ENCODE measurements at regions not wholly inside any gene's neighbourhood (a gene's known extent, or its start where the extent isn't known, plus 50 kb on each side); places are given as distances from the start of the nearest gene placed in this dataset.

DNA sequence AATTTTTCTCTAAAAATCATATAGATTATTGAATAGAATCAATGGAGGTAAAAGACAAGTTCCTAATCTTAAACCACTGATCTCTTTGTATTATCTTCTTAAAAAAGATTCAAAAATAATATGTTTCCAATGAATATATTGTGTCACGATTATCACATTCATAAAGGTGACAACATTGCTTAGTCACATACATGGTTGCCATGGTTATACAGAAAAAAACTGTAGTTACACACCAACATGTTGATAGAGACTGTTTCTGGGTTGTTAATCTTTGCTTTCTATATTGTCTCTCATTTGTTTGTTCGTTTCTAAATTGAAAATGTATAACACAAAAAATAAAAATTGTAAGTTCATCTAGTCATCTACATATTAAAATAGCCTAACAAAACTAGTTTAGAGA is 376.0 kb upstream of the ALCAM start:
- DNase-seq = no peak

DNA sequence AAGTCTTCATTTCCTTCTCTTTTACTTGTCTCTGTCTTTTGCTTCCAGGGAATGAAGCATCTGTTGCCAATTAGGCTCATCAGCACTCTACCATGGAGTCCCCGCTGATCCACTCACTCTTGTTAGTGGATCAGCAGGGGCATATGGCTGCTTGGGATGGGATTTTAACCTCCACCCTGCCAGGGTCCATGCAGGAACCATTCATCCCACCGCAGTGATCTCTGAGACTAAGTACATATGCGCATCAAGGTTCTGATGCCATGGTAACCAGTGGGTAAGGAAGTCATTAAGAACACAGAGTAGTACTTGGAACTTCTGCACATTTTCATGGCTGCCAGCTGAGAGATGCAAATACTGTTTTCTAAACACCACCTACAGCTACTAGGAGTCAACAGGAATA is 374.0 kb upstream of the ALCAM start:
- no peak for DNase-seq

DNA sequence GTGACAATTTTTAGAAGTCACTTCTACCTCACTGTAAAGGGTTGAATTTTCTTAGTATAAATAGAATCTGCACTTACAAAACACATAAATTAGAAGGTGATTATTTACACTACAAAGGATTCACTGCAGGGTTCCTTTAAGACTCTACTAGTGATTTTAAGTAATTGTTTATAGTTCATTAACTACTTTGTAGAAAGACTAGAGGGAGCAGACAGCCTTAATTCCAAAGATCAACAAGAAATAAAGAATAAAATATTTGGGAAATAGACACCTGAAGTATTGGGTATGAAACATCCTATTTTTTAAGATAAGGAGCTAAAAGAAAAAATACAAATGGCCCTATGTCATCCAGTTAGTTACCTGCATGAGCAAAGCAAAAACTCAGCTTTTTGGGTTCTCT is 360.5 kb upstream of the ALCAM start:
- no peak for DNase-seq

DNA sequence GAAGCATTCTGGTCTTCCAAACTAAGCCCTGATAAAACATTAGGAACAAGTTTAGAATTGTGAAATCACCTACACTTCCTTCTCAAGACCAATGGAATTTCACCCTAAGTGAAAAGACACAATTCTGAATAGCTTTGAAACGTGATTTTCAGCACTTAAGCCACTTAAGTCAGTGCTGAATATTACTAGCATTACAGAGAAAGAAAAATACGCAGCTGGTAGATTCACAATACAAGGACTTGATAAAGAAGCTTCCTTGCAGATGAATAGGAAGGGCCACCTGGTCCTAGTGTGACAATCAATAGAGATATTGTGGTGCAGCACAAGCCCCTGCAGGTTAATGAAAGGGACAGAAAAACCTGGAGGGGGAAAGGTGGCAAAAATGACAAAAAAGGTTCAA is 353.1 kb upstream of the ALCAM start:
- no peak for DNase-seq

DNA sequence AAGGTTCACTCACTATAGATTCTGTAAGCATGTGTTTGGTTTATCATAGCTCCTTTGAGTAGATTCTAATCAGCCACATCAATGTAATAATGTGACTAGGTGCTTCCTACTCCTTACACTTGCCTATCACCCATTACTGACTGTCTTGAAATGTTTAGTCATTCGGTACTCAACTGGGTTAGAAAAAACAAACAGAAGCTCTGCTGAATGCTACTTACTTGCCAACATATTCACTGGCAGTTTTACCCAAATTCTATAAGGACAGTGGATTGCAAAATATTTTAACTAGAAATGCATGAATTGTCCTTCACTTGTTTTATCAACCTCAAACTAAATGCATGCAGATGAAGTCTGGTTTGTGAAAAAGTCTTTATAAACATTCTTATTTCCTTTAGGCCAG is 352.1 kb upstream of the ALCAM start:
- no peak for DNase-seq

DNA sequence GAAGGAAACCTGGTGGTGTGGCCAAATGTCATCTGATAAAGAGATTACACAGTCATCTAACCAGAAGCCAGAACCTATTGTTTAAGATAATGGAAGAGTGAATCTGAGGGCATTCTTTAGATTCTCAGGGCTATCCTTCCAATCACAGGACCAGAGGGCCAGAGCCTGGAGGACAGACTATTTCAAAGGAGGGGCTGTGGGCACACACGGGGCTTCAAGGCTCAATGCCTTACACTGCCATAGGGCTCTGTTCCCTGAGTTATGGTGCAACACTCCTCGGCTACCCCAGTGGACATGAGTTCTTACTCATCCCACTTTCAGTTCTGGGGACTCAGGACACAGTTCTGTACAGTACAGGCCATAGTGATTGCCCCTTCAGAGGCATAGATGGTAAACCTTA is 343.9 kb upstream of the ALCAM start:
- no peak for DNase-seq

DNA sequence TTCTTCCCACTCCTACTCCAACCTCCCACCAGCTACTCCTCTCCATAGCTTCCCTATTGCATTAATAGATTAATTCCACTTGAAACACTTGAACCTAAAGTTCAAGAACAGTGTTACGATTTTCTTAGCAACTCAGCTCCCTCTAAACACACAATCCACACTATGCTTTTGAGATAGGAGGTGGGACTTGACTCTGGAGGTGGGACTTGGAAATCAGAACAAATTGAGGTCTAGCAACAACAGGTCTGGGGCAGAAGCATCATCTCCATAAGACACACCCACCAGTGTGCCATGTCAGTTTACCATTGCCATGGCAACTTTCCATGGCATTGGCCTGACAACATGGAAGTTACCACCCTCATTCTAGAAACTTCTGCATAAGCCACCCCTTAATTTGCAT is 336.5 kb upstream of the ALCAM start:
- DNase-seq = no peak

DNA sequence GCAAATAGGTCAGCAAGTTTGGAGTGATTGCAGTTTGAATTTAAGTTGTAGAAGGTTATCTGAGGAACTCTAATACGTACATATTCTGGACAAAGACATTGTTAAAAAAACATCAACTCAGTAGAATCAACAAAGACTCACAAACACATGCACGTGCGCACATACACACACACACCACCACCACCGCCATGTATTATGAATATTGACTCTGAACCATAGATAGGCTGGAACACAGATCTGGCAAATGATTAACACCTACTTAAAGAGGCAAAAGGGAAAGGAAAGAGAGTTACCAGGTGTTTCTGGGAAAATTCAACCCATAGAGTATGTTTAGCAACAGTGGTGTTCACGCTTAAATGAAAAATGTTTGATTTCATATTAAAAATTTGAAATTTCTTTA is 334.2 kb upstream of the ALCAM start:
- no peak for DNase-seq

DNA sequence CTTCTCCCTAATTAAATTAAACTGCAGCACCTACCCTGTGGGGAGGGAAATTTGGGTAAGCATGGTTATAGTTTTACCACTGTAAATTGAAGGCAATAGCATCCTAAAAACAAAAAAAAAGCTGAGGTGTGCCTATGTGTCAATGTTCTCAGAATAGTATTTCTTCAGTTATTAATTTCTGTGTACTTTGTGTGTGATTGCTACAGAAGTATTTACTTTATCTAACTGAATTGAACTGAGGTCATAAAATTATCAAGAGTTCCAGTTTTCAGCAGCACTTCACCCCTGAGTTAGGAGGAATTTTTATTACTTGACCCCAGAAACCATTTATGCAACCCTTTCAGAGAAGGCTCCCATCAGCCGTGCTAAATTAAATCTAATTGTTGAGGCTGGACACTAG is 333.6 kb upstream of the ALCAM start:
- no peak for DNase-seq

DNA sequence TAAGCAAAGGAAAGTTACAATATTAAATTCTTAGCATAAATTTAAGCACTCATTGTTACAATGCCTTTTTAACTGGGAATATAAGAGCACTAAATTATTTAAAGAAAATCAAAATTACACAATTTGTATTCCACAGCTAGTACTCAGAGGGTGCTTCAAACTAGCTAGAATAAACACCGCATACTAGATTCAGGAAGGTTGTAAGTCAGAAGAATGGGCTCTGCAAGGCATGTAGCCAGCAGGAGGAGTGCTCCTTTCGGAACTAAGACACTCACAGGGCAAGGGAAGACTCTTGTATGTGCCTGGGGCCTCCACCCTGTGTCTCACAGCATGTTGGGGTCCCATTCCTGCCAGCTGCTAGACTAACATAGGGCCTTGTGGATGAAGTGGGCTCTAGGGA is 327.7 kb upstream of the ALCAM start:
- DNase-seq = no peak

DNA sequence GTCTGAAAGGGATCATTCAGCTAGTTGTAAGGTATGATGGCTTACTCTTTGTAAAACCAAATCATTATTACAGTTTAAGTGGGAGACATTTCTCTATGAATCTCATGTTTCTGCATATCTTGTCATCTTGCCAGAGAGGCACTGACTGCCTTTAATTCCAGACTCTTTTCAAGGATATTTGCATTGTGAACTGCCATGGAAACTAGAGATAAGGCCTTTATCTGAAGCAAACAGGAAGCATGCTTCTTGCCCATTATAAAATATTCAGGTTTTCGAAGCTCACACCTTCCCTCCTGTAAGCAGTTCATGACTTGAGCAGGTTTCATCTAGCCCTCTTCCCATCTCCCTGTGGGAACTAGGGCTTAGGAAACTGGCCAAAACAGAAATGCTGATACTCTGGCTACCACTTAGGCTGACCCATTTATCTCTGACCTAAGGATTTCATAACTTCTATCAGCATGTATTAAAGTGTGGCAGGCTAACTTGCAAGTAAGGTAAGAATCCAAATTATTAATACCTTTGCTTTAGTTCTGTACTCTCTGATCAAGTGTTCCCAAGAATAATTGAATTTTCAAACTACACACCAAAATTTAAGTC is 326.6 kb upstream of the ALCAM start:
- DNase-seq = peak; percentile 52

DNA sequence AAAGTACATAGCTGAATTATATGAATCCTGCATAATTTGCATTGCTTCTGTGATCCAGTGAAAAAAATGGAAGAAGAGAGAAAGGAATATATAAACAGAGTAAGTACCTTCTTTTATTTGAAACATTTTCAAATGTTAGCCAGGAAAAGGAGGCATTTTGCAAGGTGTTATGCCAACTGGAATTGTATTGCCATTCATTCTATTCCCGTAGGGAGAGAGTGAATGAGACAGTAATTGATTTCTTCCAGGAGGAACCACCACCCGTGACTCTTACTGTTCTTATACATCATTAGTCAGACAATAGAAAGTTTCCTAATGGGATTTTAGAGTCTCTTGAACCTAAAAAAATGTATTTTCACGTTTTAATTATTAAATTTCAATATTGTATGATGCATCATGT is 324.1 kb upstream of the ALCAM start:
- no peak for DNase-seq

DNA sequence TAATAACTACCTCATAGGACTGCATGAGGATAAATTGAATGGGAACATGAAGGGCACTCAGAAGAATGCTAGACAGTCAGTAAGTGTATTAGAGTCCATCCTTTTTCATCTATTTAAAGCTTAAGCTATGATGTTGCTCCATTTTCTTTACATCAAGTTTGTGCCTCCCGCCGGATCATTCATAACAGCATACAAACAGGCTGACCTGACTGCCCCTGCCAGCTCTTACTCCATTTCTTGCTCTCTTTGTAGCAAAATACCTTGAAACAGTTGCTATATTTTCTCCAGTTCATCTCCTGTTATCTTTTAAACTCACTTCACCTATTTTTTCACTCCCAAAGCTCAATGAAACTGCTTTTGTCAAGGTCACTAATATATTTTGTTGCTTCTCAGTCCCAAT is 315.6 kb upstream of the ALCAM start:
- no peak for DNase-seq

DNA sequence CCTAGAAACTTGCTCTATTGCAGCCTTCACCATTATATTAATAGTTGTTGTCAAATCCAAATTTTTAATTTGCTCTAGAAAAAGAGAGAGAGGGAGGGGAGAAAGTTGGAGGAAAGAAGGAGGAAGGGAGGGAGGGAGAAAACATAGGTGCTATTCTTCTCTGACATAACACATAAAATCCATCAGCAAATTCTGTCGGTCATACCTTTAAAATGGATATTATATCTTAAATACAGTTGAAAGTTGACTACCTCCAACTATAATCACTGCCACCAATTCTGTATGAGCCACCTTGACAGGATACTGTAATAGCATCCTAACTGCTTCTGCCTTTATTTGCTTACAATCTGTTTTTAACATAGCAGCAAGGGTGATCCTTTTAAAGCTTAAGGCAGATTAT is 314.7 kb upstream of the ALCAM start:
- DNase-seq = peak; percentile 8

DNA sequence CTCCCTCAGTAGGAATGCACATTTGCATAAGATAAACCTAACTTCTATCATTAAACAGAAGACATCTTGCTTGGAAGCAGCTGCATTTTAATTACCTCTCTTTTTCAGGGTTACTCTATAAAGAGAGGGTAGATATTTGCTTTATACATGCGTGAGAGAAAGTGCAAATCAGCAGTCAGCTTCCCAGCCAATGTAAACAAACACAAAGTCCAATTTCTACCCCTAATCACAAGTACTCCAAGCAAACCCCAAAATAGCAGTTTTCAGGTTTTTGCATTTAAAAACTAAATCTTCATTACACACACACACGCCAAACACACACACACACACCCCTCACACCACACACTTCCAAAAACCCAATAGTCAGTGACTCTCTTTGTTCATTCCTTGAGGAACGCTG is 303.9 kb upstream of the ALCAM start:
- peak; percentile 62 for DNase-seq

DNA sequence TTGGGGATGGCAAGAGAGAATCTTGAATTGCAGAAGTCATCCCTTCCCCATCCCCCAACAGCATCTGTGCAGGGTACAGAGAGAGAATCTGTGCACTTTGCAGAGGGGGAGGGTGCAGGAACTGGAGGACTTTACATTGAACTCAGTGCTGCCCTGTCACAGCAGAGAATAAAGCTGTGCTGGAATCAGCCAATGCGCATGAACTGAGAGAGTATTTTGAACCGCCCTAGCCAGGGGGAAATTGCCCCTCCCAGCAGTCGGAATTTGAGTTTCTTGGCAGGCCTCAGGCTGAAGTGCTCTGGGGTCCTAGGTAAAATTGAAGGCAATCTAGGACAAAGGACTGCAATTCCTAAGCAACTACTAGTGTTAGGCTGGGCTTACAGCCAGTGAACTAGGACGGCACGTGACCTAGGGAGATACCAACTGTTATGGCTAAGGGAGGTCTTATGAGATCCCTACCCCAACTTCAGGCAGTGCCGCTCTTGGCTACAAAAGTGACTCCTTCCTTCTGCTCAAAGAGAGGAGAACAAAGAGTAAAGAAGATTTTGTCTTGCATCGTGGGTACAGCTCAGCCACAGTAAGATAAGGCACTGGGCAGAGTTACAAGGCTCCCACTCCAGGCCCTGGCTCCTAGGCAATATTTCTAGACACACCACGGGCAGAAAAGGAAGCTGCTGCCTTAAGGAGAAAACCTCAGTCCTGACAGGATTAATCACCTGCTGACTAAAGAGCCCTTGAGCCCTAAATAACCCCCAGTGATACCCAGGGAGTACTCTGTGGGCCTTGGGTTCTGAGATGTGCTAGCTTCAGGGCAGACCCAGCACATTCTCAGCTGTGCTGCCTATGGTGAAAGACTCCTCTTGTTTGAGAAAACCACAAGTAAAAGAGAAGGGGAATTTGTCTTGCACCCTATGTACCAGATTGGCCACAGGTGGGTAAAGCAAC is 300.5 kb upstream of the ALCAM start:
- DNase-seq = no peak

DNA sequence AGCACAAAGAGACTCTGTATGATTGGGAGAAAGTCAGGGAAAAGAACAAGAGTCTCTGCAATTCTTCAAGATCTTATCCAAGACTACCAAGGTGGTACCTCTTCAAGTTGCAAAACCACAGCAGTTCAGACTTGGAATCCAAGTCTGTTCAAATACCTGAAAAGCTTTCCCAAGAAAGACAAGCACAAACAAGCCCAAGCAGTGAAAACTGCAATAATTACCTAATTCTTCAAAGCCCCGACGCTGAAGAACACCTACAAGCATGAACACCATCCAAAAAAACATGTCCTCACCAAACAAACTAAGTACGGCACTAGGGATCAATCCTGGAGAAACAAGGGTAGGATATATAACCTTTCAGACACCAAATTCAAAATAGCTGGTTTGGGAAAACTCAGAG is 299.3 kb upstream of the ALCAM start:
- no peak for DNase-seq

DNA sequence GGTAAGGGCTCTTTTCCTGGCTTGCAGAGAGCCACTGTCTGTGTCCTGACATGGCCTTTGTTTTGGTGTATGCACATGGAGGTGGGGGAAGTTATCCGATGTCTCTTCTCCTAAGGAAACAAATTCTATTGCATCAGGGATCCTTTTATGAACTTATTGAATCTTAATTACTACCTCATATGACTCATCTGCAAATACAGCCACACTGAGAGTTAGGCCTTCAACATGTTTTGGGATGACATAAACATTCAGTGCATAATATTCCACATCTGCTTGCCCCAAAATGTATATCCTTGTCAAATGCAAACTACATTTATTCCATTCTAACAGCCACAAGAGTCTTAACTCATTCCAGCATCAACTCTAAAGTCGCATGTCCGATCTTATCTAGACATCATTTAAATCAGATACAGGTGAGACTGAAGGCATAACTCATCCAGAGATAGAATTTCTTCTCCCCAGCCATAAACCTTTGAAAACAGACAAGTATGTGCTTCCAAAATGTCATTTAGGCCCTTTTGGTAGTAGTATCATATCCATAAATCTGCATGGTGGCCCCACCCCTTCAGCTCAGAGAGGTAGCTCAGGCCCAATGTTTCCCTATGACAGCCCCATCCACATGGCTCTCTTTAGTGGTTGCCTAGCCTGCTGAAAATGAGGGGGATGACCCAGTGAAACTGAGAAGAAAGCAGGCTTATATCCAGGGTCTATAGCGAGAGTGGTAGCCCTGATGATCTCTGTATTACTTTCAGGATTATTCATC is 289.5 kb upstream of the ALCAM start:
- no peak for DNase-seq

DNA sequence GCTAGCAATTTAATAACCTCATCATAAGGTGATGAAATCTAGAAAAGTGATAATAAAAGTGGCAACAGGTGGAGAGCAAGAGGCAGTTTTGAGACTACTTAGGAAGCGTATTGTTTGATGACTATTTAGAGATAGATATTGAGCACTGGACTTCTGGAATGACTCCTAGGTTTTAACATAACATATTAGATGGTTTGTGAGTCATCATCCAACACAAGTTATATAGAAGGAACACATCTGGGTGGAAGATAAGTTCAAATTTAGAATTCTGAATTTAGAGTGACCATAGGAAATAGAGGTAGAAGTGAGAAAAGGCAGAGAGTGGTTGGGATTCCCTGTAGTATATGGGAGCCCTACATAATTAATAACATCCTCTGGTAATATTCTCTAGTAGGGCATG is 282.8 kb upstream of the ALCAM start:
- DNase-seq = no peak

DNA sequence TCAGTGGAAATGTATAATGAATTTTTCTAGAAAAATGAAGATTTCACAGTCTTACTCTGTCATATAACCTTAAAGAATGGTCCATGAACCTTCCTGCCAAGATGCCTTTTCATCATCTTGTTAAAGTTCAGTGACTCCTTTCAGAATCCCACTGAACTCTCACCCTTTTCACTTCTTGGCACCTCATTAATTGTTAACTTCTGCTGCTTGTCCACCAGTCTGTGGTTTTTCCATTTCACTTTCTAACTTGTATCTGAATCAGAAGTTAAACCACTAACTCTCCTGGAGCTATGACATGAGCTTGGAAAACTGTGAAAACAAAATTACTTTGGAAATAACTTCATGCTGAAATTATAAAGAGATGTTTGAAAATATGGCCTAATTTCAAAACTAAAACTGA is 281.2 kb upstream of the ALCAM start:
- no peak for DNase-seq

DNA sequence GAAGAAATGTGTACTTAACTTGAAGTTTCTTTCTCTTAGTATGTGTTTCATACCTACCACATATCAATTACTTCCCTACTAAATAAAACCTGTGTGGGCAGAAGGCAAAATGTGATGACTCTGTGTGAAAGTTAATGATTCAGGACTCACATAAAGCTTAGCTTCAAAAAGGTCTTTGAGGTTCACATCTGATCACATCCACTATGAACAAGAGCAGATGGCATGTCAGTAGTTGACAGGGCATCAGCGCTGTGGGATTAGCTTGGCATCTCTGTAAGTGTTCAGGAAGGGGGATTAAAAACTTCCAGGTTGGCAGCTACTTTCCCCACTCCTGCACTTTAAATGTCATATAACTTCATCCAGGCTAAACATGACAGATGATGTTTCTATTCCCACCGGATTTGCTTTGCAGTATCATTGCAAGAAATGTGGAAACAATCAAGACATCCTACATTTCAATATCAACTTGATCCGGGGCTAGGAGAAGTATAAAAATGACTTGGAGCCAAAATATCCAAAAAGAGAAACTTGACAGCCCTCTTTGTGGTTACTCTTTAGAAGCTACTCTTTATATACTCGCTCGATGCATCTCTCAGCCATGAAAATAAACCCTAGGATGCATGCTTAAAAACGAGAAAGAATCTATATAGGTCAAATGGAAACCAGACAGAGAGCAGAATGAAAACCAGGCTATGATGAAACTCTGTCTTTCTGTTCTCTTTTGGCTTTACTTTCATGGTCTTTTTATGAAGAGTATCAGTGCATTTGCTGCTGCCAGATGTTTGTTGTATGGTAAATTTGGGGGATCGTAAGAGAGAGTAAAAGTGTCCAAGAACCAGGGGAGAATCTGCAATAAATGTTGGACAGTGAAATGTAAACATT is 273.1 kb upstream of the ALCAM start:
- no peak for DNase-seq

DNA sequence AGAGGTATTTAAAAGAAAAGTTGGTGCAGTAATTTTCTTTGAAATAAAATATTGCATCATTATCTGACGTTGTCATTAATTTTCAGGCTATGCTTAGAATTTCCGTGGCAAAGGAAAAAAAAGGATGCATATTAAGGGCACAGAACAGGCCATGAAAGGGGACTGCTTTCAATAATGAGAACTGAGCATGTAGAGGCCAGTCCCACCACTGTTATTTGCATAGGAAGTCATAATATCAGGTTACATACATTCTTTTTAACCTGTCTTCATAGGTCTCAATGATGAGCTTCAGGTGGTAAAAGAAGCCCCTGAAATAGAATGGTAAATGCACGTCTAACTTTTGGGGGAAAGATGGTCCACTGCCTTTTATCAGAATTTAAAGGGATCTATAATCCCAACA is 272.1 kb upstream of the ALCAM start:
- DNase-seq = peak; percentile 43

DNA sequence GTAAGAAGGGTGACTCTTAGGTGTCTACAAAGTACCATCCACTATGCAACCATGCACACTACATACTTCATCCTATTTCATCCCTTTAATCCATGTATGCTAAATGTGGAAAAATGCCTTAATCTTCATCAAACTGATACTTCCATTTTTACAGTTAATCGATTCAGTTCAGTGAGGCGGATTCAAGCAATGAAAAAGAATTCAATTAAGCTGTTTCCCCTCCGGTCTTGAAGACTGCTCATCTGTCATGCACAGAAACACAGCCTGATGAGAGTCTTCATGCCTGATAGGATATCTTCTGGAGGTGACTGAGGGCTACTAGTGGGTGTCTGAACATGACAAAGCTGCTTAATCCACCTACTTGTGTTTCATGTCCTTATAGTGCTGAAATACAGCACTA is 270.6 kb upstream of the ALCAM start:
- no peak for DNase-seq
